ENCODE measurements at regions not wholly inside any gene's neighbourhood (a gene's known extent, or its start where the extent isn't known, plus 50 kb on each side); places are given as distances from the start of the nearest gene placed in this dataset.

DNA sequence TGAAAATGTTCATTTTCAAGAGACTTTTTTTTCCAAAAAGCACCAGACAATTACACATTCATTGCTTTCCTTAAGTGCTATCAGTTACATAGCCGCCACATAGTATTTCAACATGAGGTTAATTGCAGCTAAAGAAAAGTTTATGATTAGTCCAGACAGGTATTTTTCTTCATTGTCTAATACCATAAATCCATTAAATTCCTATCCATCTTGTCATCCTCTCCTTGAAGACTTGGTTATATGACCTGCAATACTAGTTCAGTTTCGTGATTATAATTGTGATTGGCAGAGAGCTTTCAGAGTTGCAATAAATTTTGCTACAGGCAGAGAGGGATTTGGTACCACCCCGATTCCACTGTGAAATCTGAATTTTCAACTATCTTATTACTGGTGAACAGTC, 437.7 kb downstream of the GPATCH2 start:
- DNase-seq = no peak

DNA sequence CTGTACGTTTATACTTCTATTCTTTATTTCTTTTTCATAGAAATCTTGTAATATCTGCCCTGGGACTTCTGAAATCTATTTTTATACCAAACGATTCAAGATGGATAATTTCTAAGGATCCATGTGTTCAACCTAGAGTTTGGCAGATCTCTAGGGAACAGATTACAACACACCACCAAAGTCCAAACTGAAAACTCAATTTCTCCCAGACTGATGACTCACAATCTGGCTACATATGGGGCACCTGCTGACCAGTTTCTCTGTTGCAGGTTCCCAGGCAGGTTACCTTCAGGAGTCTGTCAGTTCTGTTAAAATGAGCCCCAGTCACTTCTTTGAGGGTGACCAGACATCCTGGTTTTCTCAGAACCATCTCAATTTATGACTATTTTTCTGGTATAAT, 439.4 kb downstream of the GPATCH2 start:
- DNase-seq = no peak

DNA sequence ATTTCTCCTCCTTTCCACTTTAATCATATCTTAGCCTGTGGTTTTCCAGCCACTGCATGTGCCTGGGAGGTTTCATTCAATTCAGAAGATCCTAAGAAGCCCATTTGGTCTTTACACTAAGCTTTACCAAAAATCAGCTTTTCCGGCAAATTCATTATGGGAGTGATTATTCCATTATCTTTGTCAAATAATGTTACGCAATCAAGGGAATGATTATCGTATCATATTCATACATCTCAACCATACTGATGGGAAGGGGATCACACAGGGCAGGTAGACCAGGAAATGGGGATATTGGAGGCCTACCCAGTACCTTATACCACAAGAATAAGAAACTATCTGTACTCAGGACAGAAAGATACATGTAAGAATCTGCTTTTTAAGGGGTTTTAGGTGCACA, 440.5 kb downstream of the GPATCH2 start:
- no peak for DNase-seq

DNA sequence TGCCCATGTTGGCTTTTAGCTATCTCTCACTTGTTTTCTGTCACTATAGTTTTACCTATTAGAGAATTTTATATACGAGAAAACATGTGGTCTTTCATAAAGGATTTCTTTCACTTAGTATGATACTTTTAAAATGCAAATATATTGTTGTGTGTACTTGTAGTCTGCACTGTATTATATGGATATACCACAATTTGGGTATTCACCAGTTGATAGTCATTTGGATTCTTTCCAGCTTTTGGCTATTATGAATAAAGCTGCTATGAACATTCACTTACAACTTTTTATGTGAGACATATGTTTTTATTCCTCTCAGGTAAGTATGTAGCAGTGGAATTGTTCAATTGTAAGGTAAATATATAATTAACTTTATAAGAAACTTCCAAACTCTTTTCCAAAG, 441.5 kb downstream of the GPATCH2 start:
- DNase-seq = no peak

DNA sequence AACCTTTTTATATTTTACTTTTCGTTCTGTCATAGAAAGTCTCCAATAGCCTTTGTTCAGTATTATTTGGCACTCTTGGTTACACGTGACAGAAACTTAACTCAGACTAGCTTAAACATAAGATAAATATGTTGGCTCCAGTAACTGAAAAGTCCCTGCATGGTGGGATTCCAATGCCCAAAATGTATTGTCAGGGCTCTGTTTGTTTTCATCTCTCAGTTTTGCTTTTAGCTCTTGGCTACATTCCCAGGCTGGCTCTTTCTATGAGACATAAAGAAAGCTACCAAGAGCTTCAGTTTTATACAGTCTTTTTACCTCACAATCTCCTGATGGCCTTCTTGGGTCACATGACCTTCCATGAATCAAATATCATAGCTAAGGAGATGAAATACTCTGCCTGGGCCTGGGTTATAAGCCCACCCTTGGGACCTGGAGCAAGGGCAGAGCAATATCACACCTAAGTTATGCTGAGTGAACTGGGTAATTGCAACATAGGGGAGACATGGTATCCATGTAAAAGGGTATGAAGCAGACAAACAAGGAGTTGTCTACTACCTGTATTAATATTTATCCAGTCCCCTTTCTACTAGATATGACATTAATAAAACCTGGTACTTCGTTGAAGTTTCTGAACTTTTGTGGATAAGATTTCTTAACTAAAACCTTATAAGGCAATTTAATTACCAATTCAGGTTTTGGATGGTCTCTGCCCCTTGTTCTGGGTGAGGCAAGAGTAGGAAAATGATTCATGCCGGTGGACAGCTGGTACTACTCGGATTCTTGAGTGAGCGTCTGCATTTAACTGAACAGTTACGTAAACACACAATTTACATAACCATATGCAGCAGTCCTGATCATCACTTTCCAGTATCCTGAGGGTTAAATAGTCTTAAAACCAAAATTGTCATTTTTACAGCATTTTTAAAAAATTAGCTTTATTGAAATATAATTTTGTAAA, 442.3 kb downstream of the GPATCH2 start:
- no peak for DNase-seq

DNA sequence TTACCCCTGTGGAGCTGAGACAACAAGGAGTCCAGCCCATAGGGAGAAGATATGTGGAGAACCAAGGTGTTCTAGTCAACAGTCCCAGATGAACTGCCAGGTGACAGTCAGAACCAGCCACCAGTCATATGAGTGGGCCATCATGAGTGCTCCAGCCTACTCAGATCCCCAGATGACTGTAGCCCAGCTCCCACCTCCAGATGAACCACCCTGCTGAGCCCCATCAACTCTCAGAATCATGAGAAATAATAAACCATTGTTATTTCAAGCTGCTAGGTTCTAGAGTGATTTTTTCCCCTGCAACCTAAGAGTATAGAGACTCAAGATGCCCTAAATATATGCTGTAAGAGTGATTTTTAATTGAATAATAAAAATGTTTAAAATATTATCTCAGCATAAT, 444.2 kb downstream of the GPATCH2 start:
- DNase-seq = no peak

DNA sequence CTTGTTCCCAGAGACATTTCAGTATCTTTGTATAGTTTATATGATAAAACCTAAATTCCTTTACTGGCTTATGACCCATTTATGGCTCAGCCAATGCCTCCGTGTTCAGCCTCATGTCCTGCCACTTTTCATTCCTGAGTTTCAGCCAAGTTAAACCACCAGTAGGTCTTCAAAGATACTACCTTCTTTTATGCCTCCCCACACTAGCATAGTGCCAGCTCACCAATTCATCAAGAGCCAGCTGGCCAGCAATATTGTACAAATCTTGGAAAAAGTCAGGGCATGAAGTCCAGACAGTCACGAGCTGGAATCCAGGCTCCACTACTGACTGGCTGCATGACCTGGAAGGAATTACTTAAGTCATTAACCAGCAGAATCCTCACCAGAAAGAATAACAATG, 446.0 kb downstream of the GPATCH2 start:
- no peak for DNase-seq

DNA sequence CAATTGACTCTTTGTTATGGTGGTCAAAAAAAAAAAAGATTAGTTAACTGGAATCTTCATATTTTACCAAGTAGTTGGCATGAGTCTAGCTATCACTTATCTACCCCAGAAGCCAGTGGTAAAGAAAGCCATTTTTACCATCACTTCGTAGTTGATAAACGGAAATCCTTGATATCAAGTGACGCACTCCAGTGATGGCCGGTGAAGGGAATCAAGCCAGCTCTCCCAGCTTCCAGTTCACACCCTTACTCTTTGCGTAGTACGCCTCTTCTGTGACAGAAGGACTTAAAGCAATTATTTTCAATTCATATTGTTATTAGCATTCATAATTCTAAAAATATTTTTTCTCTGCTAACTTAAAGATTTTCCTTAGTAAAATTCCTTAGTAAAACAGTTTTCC, 447.9 kb downstream of the GPATCH2 start:
- no peak for DNase-seq

DNA sequence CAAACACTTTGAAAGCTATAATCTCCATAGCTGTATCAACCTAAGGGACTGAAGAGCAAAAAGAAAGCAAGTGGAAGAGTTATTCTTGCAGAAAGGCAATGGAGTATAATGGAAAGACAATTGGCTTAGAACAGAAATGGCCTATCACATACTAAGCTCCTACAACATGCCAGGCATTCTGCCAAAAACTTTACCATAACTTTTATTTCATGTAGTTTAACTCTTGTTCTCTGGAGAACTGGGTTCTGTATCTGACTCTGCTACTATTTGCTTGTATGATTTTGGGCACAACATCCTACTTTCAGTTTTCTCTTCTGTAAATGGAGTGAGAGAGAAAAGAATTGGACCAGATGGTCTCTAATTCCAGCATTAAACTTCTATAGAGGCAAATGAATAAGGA, 449.1 kb downstream of the GPATCH2 start:
- DNase-seq = no peak

DNA sequence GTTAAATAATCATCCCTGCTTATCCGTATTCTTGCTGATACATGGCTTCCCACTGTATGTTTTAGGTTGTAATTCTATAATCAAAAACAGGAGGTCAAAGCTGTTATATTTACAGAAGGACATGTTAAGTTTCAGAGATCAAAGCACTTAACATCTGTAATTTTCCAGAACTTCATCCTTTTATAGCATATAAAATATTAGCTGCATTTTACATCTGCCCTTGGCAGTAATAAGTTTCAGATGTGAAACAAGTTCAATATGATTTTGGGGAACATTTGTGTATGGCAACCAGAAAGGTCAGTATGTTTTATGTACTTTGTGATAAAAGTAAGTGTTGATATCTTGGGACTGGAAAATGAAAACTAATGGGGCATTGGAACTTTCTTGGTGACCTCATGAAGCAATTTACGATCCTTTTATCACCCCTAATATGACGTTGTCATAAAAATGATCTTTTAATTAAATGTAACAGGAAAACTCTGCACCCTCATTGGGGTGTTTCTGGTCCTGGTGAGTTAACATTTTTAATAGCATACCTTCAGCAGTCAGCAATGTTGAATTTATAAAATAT, 449.6 kb downstream of the GPATCH2 start:
- no peak for DNase-seq

DNA sequence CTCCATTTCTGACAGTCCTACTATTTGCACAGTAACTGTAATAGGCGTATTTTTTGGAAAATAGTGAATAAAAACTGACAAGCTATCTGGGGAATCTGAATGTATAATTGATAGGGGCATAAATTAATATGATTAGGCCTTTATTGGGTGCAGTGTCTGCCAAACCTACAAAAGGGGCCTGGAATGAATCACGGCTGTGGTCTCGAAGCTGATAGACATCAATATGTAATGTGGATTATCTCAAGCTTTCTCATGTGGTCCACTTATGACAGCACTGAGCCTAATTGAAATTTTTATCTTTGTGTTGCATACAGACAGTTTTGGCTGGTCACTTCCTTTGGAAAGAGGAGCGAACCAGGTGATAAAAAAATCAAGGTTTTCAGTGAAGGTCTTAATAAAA, 450.4 kb downstream of the GPATCH2 start:
- DNase-seq = no peak

DNA sequence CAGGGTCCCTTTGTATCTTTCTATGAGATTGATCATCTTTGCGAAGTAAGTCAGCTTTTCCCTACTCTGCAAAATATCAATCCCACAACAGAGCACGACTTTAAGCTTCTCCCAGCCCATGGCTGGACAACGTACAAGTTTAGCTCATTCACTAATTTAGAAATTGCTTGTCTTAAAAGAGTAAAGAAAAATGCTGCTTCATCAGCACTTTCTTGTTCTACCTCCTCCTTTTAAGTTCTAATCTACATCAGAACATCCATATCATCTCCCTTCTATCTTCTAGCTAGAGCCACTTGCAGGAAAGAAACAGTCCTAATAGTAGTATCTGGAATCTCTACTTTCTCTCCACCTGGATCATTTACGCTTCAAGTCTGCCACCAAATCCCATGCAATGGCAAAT, 441.2 kb upstream of the ESRRG start:
- DNase-seq = no peak

DNA sequence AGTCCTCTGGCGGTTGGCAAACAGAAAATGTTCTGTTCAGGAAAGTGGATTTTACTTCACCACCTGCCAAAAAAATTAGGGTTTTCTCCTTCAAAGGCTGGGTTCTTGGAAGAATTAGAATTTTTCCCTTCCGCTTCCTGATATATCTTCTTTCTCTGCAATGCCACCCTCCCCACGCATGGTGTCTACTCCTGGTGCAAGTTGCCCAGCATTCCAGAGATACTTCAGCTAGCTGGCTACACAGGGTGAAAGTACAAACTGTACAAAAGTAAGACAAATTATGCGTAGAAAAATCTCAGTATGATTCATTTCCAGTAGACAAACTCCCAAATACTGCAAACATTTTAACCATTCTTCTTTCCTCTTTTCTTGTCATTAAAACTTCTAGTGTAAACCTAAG, 430.1 kb upstream of the ESRRG start:
- no peak for DNase-seq

DNA sequence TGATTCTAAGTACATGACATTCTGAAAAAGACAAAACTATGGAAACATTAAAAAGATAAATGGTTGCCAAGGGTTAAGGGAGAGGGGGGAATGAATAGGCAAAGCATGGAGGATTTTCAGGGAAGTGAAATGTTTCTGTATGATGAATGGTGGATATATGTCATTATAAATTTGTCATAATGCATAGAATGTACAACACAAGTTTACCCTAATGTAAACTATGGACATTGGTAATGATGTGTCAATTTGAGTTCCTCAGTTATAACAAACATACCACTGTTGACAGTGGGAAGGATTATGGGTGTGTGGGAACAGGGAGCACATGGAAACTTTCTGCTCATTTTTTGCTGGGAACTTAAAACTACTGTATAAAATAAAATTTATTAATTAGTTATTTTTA, 427.1 kb upstream of the ESRRG start:
- DNase-seq = no peak

DNA sequence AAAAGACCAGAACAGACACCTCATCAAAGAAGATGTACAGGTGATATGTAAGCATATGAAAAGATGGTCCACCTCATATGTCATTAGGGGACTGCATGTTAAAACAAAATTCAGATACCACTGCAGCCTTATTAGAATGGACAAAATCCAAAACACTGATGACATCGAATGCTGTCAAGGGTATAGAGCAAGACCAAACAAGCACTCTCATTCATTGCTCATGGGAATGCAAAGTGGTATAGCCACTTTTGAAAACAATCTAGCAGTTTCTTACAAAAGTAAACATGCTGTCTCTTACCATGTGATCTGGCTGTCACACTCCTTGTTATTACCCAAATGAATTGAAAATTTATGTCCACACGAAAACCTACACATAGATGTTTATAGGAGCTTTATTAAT, 426.6 kb upstream of the ESRRG start:
- no peak for DNase-seq

DNA sequence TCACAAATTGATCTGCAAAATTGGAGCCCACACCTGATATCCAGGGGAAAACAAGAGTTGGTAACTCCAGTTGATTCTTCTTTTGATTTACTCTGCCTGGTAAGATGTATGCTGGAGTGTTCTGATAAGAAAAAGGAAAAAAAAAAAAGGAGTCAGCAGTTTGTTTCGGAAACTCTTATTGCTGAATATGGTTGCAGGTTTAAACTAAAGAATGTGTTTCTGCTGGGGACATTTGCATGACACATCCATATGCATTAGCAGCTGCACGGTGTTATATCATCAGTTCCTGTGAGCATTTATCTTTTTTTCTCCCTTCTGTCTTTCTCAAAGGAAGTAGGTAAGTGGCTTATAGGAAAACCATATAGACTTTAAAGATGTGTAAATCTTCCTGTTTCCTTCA, 418.5 kb upstream of the ESRRG start:
- DNase-seq = no peak

DNA sequence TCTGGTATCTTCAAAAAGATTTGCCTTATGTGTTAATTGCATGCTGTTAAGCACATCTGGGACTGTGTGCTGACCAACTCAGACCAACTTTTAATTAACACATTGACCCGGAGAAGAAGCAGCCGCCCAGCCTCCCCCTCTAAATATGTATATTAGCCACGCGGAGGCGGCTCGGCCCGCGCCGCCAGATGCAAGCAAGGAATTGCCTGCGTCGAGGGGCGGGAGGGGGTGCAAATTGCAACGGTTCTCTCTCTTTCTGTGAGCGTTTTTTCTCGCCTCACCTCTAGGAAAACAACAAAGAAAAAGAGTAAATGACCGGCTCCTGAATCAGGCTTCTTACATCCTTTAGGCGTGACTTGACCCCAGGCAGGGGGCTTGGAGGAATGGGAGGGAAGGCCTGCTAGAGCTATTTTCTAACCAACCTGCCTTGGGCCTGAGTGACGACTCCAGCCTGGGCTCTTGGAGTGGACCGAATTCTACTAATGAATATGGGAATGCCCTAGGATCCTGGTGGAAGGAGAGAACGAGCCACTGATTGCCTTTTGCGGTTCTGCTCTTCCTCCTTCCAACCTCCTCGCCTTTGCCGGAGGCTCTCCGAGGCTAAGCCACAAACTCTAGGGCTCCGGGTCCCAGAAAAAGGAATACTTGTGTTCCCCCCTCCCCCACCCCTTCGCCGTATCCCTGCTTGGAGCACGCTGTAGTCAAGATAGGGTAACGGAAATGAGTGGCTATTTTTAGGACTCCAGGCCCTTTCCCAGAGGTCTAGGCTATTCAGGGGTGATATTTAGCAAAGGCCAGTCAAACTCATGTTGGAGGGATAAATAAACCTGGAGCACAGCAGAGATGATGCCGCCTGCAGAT, 417.0 kb upstream of the ESRRG start:
- DNase-seq = no peak

DNA sequence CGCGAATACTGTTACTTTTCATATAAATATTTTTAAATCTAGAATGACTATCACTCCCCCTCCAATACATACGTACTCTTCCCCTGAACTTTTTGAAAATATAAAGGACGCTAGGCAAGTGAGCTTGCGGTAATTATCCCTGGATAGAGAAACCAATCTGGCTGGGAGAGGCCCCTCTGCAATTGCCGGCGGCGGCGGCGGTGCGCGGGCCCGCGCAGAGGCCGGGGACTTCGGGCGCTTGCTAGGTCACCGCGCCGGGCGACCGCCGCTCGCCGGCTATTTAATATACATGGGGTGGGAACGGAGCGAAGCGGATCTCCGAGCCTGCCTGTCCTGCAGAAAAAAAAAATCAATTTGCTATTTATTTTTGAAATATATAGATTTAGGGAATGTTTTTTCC, 416.3 kb upstream of the ESRRG start:
- no peak for DNase-seq

DNA sequence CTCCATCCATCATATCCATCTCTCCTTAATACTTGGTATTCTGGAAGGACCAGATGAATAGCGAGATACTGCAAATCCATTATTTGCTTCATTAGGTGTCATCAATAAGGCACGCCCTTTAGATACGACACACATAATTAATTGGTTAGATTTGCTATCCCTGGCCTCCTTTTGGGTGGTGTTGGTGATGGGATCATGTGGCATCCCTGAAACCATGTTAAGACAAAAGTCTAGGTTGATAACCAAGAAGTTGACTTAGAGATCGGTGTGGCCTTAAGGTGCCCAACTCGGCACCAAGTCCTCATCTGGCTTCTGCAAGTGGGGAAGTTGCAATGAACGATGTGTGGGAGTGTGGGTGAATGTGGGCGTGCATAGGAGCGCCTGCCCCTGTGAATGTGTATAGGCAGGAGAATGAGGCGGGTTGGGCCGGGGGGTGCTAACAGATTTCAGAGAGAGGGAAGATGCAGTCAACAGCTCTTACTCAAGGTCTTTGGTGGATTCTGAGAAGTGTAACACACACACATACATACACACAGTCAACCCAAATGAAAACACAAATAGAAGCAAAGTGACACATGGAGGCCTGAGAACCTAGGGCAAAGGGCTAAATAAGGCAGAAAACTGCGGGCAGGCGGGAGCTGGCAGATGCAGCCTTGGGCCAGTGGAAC, 415.7 kb upstream of the ESRRG start:
- no peak for DNase-seq

DNA sequence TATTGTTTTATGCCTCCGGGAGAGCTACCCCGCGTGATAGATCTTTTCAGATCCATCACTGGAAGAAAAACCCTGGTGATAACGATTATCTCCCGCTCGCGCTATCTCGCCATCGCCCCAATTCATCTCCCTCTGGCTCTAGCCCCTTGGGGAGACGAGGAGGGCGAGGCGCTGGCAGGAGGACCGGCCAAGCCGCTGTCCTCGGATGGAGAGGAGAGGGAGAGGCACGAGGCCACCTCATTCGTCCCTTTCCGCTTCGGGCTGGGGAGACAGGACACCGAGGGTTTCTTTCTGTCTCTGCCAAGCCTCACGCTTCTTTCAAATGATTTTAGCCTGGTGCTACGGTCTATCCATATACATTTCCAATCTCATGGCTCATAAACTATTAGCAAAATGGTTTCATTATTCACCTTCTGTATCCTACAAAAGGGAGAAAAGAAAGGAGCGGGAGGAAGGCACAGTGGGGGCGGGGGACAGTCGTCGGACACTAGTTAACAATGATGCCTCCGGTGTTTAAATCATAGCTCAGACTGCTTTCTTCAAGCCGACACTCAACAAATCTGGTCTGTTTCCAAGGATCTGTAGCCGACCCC, 415.0 kb upstream of the ESRRG start:
- DNase-seq = no peak

DNA sequence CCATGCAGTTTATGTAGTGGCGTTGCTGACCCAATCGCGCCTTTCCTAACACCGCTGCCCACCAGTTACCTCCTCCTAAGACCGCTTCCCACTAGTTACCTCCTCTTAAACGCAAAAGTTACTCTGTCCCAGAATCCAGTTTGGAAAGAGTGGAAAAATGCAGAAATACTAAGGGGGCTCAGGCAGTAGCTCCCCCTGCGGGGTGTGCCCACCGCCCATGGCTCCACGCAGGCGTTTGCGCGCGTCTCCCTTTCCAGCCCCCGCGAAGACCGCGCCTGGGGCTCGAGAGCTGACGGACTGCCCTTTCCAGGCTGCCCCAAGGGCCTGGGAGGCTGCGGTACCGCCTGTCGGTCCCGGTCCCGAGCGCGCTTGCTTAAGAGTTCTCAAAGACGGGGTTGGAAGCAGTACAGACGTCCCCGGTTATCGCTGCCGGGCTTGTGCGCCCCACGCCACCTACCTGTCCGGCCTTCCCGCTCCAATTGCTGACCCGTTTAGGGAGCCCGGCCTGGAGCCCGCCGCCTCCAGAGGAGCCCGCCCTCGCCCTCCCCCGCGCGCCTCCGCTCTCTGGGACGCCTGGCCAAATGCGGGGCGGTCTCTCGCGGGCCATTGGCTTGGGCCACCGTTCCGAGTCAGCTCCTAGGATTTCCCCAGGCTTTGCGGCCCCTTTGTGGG, 414.1 kb upstream of the ESRRG start:
- DNase-seq = no peak

DNA sequence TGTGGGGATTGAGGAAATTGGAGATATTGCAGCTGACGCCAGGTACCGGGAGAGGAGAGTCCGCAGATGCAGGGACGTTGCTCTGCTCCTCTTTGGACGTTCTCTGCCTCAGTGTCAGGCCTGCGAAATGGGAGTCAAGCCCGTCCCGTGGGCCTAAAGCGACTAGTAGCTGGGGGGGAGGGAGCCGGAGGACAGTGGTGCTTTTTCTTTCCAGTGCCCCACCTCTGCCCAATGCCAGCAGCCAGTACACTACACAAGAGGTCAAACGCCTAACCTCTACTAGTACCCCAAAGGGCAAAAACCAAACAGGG, 413.6 kb upstream of the ESRRG start:
- no peak for DNase-seq
